SK-N-MC (cell line): ENCODE measurements at regions not wholly inside any gene's neighbourhood (a gene's known extent, or its start where the extent isn't known, plus 50 kb on each side); places are given as distances from the start of the nearest gene placed in this dataset.

ENCODE experiments used
- DNase-seq: peaks from one replicate; pipeline ENCODE4 v3.0.0-alpha.2; 2011; ENCODE audit warnings: low read depth, low spot score
- H3K27ac ChIP-seq: fragments of 200-600 bp; sonication (generic); 2 replicates; pipeline ENCODE4 v1.5.1; 2016; ENCODE audit warnings: mixed run types
- H3K36me3 ChIP-seq: fragments of 200-600 bp; sonication (generic); 2 replicates; pipeline ENCODE4 v1.6.1; 2017; ENCODE audit warnings: antibody characterized with exemption, low read length, mixed read lengths; ENCODE audit not compliant: insufficient read depth
- H3K4me3 ChIP-seq: fragments of 200-600 bp; sonication (generic); 2 replicates; pipeline ENCODE4 v1.5.1; 2016
- H3K9ac ChIP-seq: fragments of 200-600 bp; sonication (generic); 2 replicates; pipeline ENCODE4 v1.8.0; 2017; ENCODE audit warnings: mixed run types, mixed read lengths; ENCODE audit not compliant: insufficient read length
- H3K9me3 ChIP-seq: fragments of 200-600 bp; sonication (generic); 2 replicates; pipeline ENCODE4 v1.6.1; 2017; ENCODE audit warnings: low read depth, mild to moderate bottlenecking, antibody characterized with exemption, low read length, moderate library complexity, mixed read lengths
- EZH2 ChIP-seq: fragments of 200-600 bp; sonication (generic); IDR thresholded peaks from one replicate; pipeline ENCODE4 v1.6.1; 2017; ENCODE audit warnings: antibody characterized with exemption
- FOXP2 ChIP-seq: optimal IDR thresholded peaks from 2 replicates; pipeline ENCODE3; 2011; ENCODE audit warnings: mild to moderate bottlenecking, moderate library complexity; ENCODE audit not compliant: insufficient read depth; ENCODE audit errors: extremely low read length, control extremely low read depth
- POLR2AphosphoS5 ChIP-seq: IDR thresholded peaks from 2 replicates; pipeline ENCODE4 v1.6.1; 2012; ENCODE audit warnings: mild to moderate bottlenecking, low read depth, low read length, borderline replicate concordance

DNA sequence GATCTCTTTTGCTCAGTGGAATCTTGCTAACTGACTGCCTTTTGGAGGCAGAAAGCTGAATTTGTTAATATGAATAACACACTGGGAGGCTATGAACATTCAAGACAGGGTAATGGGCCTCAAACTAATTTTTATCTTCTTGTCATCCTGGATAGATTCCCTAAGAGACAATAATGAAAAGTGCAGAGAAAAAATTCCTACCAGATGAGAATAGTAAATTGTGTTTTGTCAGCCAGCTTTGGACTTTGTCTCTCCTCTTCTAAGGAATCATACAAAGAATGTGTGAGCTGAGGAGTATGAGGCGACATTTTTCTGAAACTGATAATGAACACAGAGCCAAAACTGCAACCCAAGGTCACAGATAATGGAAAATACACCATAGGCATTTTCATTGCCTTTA lies 649.3 kb downstream of the IQCM start:
- TF ChIP-seq EZH2 (no peak), POLR2AphosphoS5 (no peak), FOXP2 (no peak)

GRCh38 chr4:149164282-149164681 lies 651.4 kb downstream of the IQCM start:
- no peak overlapping the region for H3K4me3 ChIP-seq
- TF ChIP-seq EZH2 (no peak), FOXP2 (no peak), POLR2AphosphoS5 (no peak)
- no peak for DNase-seq
- H3K36me3 ChIP-seq, result no peaks in the 10 kb centered on the region
- no peak overlapping the region for H3K27ac ChIP-seq
- H3K9me3 ChIP-seq, result no peaks in the 10 kb centered on the region
- no peak overlapping the region for H3K9ac ChIP-seq

More for the DNA sequence above, 649.3 kb downstream of the IQCM start:
- Histone ChIP-seq H3K4me3 (no peak overlapping the region), H3K9ac (no peak overlapping the region), H3K9me3 (no peaks in the 10 kb centered on the region), H3K36me3 (no peaks in the 10 kb centered on the region), H3K27ac (no peak overlapping the region)
- no peak for DNase-seq

DNA sequence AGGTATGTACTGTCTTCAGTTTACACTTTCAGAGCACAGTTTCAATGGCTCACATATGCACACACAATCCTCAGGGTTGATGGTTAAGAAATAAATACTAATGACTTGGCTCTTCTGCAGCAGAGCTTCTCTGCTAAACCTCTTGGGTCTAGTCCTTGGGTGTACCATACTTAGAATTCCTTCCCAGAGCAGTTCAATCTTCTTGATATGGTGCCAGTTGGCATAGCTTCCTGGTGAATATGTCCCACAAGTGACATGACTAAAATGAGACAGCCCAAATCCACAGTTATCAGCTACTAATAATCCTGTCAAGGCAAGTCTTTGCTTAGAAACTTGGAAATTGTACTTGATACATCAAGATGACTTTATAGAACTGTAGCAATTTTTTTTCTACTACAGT lies 654.4 kb downstream of the IQCM start:
- Histone ChIP-seq H3K27ac (no peak overlapping the region), H3K9ac (no peak overlapping the region), H3K36me3 (no peaks in the 10 kb centered on the region), H3K4me3 (no peak overlapping the region), H3K9me3 (no peaks in the 10 kb centered on the region)
- no peak for TF ChIP-seq FOXP2
- TF ChIP-seq EZH2, result no peak
- TF ChIP-seq POLR2AphosphoS5, result no peak
- DNase-seq, result no peak

GRCh38 chr4:149160370-149160769 lies 655.3 kb downstream of the IQCM start:
- no peak overlapping the region for H3K4me3 ChIP-seq
- H3K36me3 ChIP-seq, result no peaks in the 10 kb centered on the region
- no peak overlapping the region for H3K27ac ChIP-seq
- no peak for DNase-seq
- no peak overlapping the region for H3K9ac ChIP-seq
- no peaks in the 10 kb centered on the region for H3K9me3 ChIP-seq
- TF ChIP-seq POLR2AphosphoS5 (no peak), EZH2 (no peak)

- no peak overlapping the region for H3K9ac ChIP-seq
- no peaks in the 10 kb centered on the region for H3K9me3 ChIP-seq
- TF ChIP-seq FOXP2 (no peak), POLR2AphosphoS5 (no peak), EZH2 (no peak)
- DNase-seq, result no peak
- H3K4me3 ChIP-seq, result no peak overlapping the region
- H3K27ac ChIP-seq, result no peak overlapping the region
- no peaks in the 10 kb centered on the region for H3K36me3 ChIP-seq
Observed at GRCh38 chr4:149158817-149159216, 656.8 kb downstream of the IQCM start.

GRCh38 chr4:149145803-149146202 lies 669.8 kb downstream of the IQCM start:
- no peak for DNase-seq
- H3K36me3 ChIP-seq, result no peaks in the 10 kb centered on the region
- H3K27ac ChIP-seq, result no peak overlapping the region
- no peak overlapping the region for H3K9ac ChIP-seq
- H3K4me3 ChIP-seq, result no peak overlapping the region
- no peaks in the 10 kb centered on the region for H3K9me3 ChIP-seq
- TF ChIP-seq FOXP2 (no peak), EZH2 (no peak), POLR2AphosphoS5 (no peak)

- no peaks in the 10 kb centered on the region for H3K36me3 ChIP-seq
Observed at GRCh38 chr4:149144060-149144459, 671.6 kb downstream of the IQCM start.

DNA sequence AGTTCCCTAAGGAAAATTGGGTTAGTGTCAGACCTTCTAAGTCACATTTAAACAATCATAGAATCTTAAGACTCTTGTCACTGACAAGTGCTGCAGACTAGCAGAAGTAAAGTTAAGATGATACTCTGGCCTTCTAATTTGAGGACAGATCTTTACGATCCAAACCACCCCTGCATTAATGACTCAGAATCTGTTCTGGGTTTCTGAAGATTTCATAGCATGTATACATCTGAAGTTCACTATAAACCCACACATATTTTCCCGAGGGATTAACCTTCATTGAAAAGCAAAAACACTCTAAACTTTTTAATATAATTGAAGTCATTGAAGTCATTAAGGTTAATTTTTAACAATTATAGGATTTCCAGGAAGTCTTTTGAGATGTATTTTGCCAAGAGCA lies 674.3 kb downstream of the IQCM start:
- peak overlapping the region; percentile 39; the same call in 1 of the 2 replicates for H3K27ac ChIP-seq
- H3K36me3 ChIP-seq, result no peaks in the 10 kb centered on the region
- TF ChIP-seq EZH2 (no peak), POLR2AphosphoS5 (no peak), FOXP2 (no peak)
- no peak overlapping the region for H3K9ac ChIP-seq
- DNase-seq, result no peak
- no peak overlapping the region for H3K4me3 ChIP-seq
- no peaks in the 10 kb centered on the region for H3K9me3 ChIP-seq

More at GRCh38 chr4:149144060-149144459, 671.6 kb downstream of the IQCM start:
- no peak for DNase-seq
- no peak for TF ChIP-seq EZH2
- Histone ChIP-seq H3K9me3 (no peaks in the 10 kb centered on the region), H3K27ac (no peak overlapping the region), H3K4me3 (no peak overlapping the region), H3K9ac (no peak overlapping the region)

GRCh38 chr4:149140841-149141240 lies 674.8 kb downstream of the IQCM start:
- Histone ChIP-seq H3K9ac (no peak overlapping the region), H3K4me3 (no peak overlapping the region), H3K36me3 (no peaks in the 10 kb centered on the region), H3K9me3 (no peaks in the 10 kb centered on the region), H3K27ac (no peak overlapping the region; the same call in 1 of the 2 replicates)
- peak; percentile 39 for DNase-seq
- TF ChIP-seq POLR2AphosphoS5 (no peak), FOXP2 (no peak), EZH2 (no peak)
